GM13976 (cell line): ENCODE measurements at regions not wholly inside any gene's neighbourhood (a gene's known extent, or its start where the extent isn't known, plus 50 kb on each side); places are given as distances from the start of the nearest gene placed in this dataset.

ENCODE experiments used
- DNase-seq: peaks from one replicate; pipeline ENCODE4 v3.0.0; 2012; ENCODE audit warnings: low spot score
- in situ Hi-C: fragments of 300-500 bp; cut with MboI; formaldehyde crosslinking; loops from one replicate; pipeline ENCODE4 v1.12.0; 2022; ENCODE audit warnings: low sequenced_read_pairs, mixed read lengths, inconsistent platforms; ENCODE audit not compliant: unreplicated experiment
- TF ChIP-seq, protein P1 (sequence below): IDR thresholded peaks from 2 replicates; pipeline ENCODE4 v1.5.1; 2012; ENCODE audit warnings: borderline replicate concordance, mild to moderate bottlenecking; ENCODE audit not compliant: insufficient read depth; ENCODE audit errors: extremely low read depth, missing control alignments, control extremely low read depth

DNA sequence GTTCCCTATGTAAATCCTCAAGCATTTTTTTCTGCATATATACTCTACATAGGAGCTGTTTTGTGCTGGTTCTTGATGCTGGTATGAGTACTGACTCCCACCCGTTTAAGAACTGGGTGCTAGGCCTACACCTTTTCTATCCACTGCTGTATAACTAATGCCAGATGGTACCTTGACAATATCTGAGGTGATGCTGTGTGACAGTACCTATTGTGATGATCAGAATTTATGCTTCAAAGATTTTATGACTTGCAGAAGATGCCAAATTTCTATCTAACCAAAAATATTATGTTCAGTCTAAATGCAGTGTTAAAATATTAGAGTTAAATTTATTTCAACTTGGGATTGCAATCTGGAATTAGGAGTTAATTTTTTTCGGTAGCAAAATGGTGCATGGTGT is 272.3 kb upstream of the NOVA1 start:
- in situ Hi-C loops = no loop called here
- TF ChIP-seq, protein P1, sequence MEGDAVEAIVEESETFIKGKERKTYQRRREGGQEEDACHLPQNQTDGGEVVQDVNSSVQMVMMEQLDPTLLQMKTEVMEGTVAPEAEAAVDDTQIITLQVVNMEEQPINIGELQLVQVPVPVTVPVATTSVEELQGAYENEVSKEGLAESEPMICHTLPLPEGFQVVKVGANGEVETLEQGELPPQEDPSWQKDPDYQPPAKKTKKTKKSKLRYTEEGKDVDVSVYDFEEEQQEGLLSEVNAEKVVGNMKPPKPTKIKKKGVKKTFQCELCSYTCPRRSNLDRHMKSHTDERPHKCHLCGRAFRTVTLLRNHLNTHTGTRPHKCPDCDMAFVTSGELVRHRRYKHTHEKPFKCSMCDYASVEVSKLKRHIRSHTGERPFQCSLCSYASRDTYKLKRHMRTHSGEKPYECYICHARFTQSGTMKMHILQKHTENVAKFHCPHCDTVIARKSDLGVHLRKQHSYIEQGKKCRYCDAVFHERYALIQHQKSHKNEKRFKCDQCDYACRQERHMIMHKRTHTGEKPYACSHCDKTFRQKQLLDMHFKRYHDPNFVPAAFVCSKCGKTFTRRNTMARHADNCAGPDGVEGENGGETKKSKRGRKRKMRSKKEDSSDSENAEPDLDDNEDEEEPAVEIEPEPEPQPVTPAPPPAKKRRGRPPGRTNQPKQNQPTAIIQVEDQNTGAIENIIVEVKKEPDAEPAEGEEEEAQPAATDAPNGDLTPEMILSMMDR = no peak
- no peak for DNase-seq

DNA sequence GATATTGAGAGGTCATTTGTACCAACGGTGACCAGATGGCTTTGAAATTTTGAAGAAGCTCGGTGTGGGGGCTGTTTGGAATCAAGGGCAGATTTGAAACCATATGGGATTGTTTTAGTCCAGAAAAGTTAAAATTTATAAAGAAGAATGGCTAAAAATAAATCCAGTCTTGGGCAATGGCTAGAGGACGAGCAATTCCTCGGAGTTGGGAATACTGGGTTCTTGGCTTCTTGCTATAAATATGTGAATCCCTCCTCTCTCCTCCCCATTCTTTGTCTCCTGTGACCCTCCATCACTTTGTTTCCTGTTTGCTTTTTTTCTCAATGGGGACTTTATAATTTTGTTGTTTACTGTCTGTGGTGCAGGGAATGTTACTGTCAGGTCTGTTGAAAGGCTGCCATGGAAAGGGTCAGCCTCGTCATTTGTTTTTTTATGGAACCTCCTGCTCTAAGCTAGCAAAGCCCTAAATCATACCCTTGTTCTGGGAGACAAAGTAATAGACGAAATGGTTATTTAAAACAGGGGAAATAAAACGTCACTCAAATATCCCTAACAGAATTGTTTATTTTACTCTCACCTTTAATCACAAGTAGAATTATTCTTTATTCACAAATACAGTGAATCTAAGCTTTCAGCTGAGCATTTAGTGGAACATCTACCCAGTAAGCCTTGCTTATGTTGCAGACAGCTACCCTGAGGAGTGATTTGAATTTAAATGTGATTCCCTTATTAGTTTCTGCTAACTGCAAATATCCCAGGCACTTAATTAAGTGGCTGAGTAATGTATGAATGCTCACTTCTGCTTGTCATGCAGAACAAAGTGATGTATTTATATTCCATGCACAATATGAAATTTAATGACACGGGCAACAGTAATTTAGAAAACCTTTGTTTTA is 273.1 kb upstream of the NOVA1 start:
- in situ Hi-C loops = no loop called here
- TF ChIP-seq, protein P1 = no peak
- no peak for DNase-seq

DNA sequence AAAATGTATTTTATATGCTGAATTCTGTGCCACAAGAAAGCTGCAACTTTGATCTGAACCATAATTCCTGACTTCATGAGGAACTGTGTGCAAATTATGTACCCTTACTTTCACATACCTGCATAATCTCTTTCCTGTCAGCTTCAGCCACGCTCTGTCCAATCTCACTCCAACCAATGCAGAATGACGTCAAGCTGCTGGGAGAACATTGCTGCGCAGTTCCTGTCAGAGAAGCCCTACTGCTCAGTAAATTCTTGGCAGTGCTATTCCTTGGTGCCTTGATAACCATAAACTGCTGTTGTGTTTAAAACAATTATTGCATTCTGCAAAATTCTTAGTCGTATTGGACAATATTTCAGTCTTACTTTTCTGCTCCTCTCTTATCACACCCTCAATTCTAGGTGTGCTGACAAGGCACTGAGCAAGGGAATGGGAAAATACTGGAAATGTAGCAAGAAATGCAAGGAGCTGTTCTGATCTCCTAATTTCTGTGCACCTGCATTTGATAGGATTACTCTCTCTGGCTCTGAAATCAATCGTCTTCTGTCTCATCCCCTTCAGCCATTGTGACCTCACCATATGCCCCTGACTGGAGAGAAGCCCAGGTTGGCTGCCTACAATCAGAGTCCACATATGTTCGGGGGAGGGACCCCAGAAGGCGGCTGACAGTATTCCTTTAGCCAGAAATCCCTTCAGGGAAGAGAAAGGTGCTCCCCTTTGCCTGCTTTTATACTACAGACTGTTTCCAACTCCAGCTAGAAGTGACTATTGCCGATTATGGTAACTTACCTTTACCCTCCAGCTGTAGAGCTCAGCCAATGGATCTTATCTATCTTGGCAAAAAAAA is 274.9 kb upstream of the NOVA1 start:
- no peak for DNase-seq
- in situ Hi-C loops = no loop called here
- TF ChIP-seq, protein P1 = no peak

DNA sequence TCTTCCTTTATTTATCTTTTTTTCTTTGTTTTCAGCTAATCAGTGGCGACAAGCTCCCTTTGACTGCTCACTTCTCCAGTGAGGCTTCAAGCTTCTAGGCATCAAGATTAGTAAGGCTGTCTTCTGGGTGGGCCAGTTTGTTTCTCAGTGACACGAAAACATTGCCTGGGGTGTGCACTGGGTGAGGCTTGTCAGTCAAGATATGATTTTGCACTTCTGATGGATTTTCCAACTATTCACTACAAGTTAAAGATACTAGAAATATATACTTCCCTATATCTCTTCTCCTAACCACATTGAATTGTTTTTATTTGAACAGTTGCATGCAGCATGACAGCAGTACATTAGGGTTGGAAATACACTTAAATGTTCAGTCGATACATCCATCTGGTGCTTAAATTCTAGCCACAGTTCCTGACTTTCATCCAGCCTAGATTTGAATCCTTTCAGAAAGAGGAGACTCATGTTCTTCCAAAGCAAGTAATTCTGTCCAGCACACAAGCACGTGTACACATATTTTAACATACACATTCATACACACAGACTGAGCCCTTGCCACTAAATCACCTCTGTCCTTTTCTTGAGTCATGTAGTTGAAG is 275.6 kb upstream of the NOVA1 start:
- no peak for DNase-seq
- TF ChIP-seq, protein P1 = no peak
- in situ Hi-C loops = no loop called here

DNA sequence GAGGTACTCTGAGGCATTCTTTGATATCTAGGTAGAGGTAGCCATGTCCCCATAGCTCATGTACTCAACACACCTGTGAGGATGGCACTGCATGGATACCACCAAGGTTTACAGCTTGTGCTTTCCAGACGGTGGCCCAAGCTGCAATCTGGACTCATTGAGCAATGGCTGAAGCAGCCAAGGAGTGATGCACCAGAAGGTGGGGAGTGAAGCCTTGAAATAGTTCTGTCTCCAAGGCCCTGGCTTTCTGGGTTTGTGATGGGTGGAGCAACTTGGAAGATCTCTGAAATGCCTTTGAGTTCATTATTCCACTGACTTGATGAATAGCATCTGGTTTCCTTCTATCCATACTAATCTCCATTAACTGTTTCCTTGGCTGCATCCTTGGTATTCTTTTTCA is 290.0 kb upstream of the NOVA1 start:
- TF ChIP-seq, protein P1 = no peak
- in situ Hi-C loops = no loop called here
- no peak for DNase-seq

DNA sequence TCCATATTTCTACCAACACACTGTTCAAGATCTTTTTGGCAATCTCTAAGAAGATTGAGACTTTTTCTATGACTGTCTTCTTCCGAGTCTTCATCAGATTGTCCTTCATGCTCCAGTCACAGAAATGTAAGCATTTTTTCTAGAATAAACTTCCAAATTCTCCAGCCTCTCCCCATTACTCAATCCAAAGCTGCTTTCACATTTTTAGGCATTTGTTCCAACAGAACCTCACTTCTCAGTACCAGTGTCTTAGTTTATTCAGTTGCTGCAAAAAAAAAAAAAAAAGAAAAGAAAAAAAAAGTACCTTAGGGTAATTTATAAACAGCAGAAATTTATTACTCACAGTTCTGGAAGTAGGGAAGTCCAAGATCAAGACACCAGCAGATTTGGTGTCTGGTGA is 290.8 kb upstream of the NOVA1 start:
- in situ Hi-C loops = no loop called here
- TF ChIP-seq, protein P1 = no peak

More for the DNA sequence above, 290.8 kb upstream of the NOVA1 start:
- no peak for DNase-seq
